K562 (cell line): ENCODE measurements at regions not wholly inside any gene's neighbourhood (a gene's known extent, or its start where the extent isn't known, plus 50 kb on each side); places are given as distances from the start of the nearest gene placed in this dataset.
A peak's percentile ranks its signal among the peaks of the same experiment; 100 is the strongest.

Source experiments
- ATAC-seq: fragments of 200-7000 bp; cut with Tn5 transposase; 3 replicates; pipeline ENCODE4 v1.9.1; 2020; ENCODE audit warnings: moderate library complexity
- BruUV-seq: library from RNA; stranded (reverse); fragments of 400-500 nt; replicated peaks from 2 replicates; lab custom pipeline; 2021; lab: Mats Ljungman, UMichigan
- CTCF ChIA-PET: fragments of 300-600 bp; formaldehyde crosslinking; extraction: SDS; loops from one replicate; lab custom pipeline; 2021; ENCODE audit warnings: low intra/inter-chr PET ratio; lab: Yijun Ruan, JAX
- POLR2A ChIA-PET: fragments of 300-600, 350-650 bp; sonication (Branson Sonifier 250); formaldehyde crosslinking; extraction: SDS; loops from one replicate; lab custom pipeline; 2021; ENCODE audit warnings: antibody characterized with exemption, inconsistent platforms; lab: Yijun Ruan, JAX
- DNase-seq, 4 experiments: peaks; one replicate each; pipeline versions ENCODE4 v3.0.0 to v3.0.0-alpha.2; 2011 to 2018; ENCODE audit warnings: low spot score in 3 of 4, mixed read lengths in 3 of 4; ENCODE audit errors: extremely low read depth in 1 of 4
- FAIRE-seq: peaks from 2 replicates; lab custom pipeline; 2011; peaks lifted over from hg19 to GRCh38; lab: Jason Lieb, UNC
- H2AFZ ChIP-seq: 2 replicates; pipeline ENCODE4 v1.6.0; 2011; ENCODE audit warnings: low read depth, low read length, control low read depth, inconsistent platforms
- H3K27ac ChIP-seq: fragments of 200-600 bp; 3 replicates; pipeline ENCODE4 v1.8.0; 2011; ENCODE audit warnings: low read depth, mild to moderate bottlenecking, control low read depth, inconsistent platforms, low read length, moderate library complexity, mixed read lengths; ENCODE audit errors: extremely low read depth
- H3K27me3 ChIP-seq, 2 experiments: fragments of 300-600 bp in 1 of 2; 2 replicates in 1 of 2; 3 replicates in 1 of 2; pipeline versions ENCODE4 v1.6.0 to v1.8.0; 2011; ENCODE audit warnings: inconsistent platforms in 2 of 2, low read length in 2 of 2, mild to moderate bottlenecking in 1 of 2, mixed read lengths in 1 of 2, moderate library complexity in 1 of 2; ENCODE audit not compliant: control insufficient read depth in 2 of 2, insufficient read depth in 2 of 2
- H3K36me3 ChIP-seq: fragments of 300-600 bp; 3 replicates; pipeline ENCODE4 v1.8.0; 2011; ENCODE audit warnings: mild to moderate bottlenecking, low read length, inconsistent platforms; ENCODE audit not compliant: control insufficient read depth, insufficient read depth
- H3K4me1 ChIP-seq, 2 experiments: fragments of 200-600 bp in 1 of 2; replicated peaks in 1 of 2; 2 replicates in 1 of 2; 3 replicates in 1 of 2; pipeline versions ENCODE4 v1.5.1 to v1.8.0; 2011; ENCODE audit warnings: inconsistent platforms in 2 of 2, low read length in 2 of 2, mild to moderate bottlenecking in 1 of 2, mixed read lengths in 1 of 2, moderate library complexity in 1 of 2; ENCODE audit not compliant: control insufficient read depth in 2 of 2, insufficient read depth in 2 of 2
- H3K4me2 ChIP-seq: 2 replicates; pipeline ENCODE4 v1.6.1; 2011; ENCODE audit warnings: low read length, control low read depth, inconsistent platforms, mixed read lengths; ENCODE audit not compliant: insufficient read depth
- H3K4me3 ChIP-seq: fragments of 200-600 bp; sonication (generic), shearing (Covaris generic); 2 replicates; pipeline ENCODE4 v1.5.1; 2016; ENCODE audit warnings: control low read depth, inconsistent platforms
- H3K79me2 ChIP-seq: fragments of 200-600 bp; 3 replicates; pipeline ENCODE4 v1.8.0; 2011; ENCODE audit warnings: low read length, inconsistent platforms; ENCODE audit not compliant: control insufficient read depth, insufficient read depth
- H3K9ac ChIP-seq, 2 experiments: 2 replicates each; pipeline versions ENCODE4 v1.6.0 to v1.6.1; 2011; ENCODE audit warnings: low read depth in 2 of 2, low read length in 2 of 2, control low read depth in 1 of 2, inconsistent platforms in 1 of 2, mild to moderate bottlenecking in 1 of 2, mixed read lengths in 1 of 2; ENCODE audit not compliant: insufficient read depth in 1 of 2
- H3K9me1 ChIP-seq: one replicate; pipeline ENCODE4 v1.6.0; 2011; ENCODE audit warnings: inconsistent platforms, mild to moderate bottlenecking, low read length, moderate library complexity; ENCODE audit not compliant: control insufficient read depth, insufficient read depth
- H3K9me3 ChIP-seq: replicated peaks from 2 replicates; pipeline ENCODE4 v1.5.1; 2011; ENCODE audit warnings: low read depth, low read length, inconsistent platforms; ENCODE audit not compliant: control insufficient read depth, insufficient read depth
- H4K20me1 ChIP-seq: replicated peaks from 2 replicates; pipeline ENCODE4 v1.6.1; 2011; ENCODE audit warnings: low read length, inconsistent platforms, mixed read lengths; ENCODE audit not compliant: control insufficient read depth, insufficient read depth
- ASH1L ChIP-seq: fragments of 450-650 bp; IDR thresholded peaks from 2 replicates; pipeline ENCODE4 v1.6.1; 2018; ENCODE audit warnings: borderline replicate concordance, mild to moderate bottlenecking, low read depth; ENCODE audit not compliant: partially characterized antibody
- EZH2 ChIP-seq: IDR thresholded peaks from 2 replicates; pipeline ENCODE4 v1.6.1; 2012; ENCODE audit warnings: low read depth, mild to moderate bottlenecking, inconsistent platforms, low read length, borderline replicate concordance
- WGBS: fragments of 100-300 bp; shearing (Covaris generic); methylation state at CpG from one replicate; pipeline ENCODE4 v1.1.6; 2016; ENCODE audit warnings: low coverage, mixed read lengths; ENCODE audit not compliant: insufficient coverage; ENCODE audit errors: missing lambda C conversion rate; 5-methylcytosine and 5-hydroxymethylcytosine counted together
- in situ Hi-C: fragments of 300-500 bp; cut with MboI; formaldehyde crosslinking; loops from 4 replicates; pipeline ENCODE4 v1.15.0; 2018; ENCODE audit warnings: inconsistent platforms, mixed read lengths
- intact Hi-C: fragments of 100-400 bp; cut with micrococcal nuclease; formaldehyde crosslinking; loops from 2 replicates; pipeline ENCODE4 v1.14.2; 2022
- TF ChIP-seq, protein P1 (sequence below): IDR thresholded peaks from 2 replicates; pipeline ENCODE4 v1.6.1; 2011; ENCODE audit warnings: borderline replicate concordance, low read depth, mild to moderate bottlenecking, moderate library complexity, low read length; ENCODE audit not compliant: insufficient read depth, poor library complexity, severe bottlenecking
- TF ChIP-seq, protein P2 (sequence below), 3 experiments: IDR thresholded peaks in 2 of 3; conservative IDR thresholded peaks in 1 of 3; 2 replicates each; pipeline ENCODE4 v1.5.1; 2011 to 2012; ENCODE audit warnings: low read length in 3 of 3, mild to moderate bottlenecking in 3 of 3, control low read depth in 2 of 3, improper control_type of control experiment in 1 of 3, inconsistent platforms in 1 of 3, low read depth in 1 of 3, mixed read lengths in 1 of 3, moderate library complexity in 1 of 3; ENCODE audit not compliant: insufficient read depth in 2 of 3

DNA sequence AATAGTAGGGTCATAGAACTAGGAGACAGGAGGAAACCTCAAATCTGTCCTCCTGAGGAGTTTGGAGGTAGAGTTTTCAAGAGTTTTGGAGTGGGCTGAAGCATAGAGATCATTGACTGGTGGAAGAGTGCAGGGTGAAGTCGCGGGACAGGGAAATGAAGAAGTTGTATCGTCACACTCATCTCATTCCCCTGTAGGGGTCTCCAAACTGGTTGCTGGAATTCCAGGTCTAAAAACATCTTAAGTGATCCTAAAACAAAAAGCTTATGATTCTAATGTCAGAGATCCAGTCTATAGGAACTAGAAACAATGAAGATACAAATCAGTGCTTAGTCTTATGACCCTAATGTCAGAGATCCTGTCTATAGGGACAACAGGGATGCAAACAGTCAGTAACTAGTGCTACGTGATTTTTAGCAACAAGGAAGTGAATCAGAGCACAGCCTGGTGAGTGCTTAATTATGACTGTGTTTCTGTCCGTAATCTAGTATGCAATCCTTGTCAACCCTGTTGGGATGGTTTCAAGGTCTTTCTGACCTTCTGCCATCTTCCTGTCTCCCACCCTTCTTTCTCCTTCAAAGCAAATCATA lies 139.4 kb downstream of the SKIDA1 start:
- Histone ChIP-seq H3K27ac (no peak overlapping the region), H3K79me2 (no peaks in the 10 kb centered on the region), H3K4me1 (no peaks in the 10 kb centered on the region), H3K9ac (no peak overlapping the region), H4K20me1 (0 out of 2 replicates have a peak, but pooled peaks cover 3% of the 10 kb centered on the region), H3K36me3 (no peaks in the 10 kb centered on the region), H2AFZ (no peak overlapping the region), H3K4me3 (no peak overlapping the region)
- no peak for ATAC-seq
- WGBS, result 6% methylated on average over 5 of the region's 5 CpGs
- no peak for DNase-seq
- intact Hi-C loops, result no loop called here
- FAIRE-seq, result peak; percentile 29
- no TSS peak for BruUV-seq
- TF ChIP-seq ASH1L (no peak), EZH2 (no peak)
- TF ChIP-seq, protein P1, sequence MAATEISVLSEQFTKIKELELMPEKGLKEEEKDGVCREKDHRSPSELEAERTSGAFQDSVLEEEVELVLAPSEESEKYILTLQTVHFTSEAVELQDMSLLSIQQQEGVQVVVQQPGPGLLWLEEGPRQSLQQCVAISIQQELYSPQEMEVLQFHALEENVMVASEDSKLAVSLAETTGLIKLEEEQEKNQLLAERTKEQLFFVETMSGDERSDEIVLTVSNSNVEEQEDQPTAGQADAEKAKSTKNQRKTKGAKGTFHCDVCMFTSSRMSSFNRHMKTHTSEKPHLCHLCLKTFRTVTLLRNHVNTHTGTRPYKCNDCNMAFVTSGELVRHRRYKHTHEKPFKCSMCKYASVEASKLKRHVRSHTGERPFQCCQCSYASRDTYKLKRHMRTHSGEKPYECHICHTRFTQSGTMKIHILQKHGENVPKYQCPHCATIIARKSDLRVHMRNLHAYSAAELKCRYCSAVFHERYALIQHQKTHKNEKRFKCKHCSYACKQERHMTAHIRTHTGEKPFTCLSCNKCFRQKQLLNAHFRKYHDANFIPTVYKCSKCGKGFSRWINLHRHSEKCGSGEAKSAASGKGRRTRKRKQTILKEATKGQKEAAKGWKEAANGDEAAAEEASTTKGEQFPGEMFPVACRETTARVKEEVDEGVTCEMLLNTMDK, result peak; percentile 30
- TF ChIP-seq, protein P2, sequence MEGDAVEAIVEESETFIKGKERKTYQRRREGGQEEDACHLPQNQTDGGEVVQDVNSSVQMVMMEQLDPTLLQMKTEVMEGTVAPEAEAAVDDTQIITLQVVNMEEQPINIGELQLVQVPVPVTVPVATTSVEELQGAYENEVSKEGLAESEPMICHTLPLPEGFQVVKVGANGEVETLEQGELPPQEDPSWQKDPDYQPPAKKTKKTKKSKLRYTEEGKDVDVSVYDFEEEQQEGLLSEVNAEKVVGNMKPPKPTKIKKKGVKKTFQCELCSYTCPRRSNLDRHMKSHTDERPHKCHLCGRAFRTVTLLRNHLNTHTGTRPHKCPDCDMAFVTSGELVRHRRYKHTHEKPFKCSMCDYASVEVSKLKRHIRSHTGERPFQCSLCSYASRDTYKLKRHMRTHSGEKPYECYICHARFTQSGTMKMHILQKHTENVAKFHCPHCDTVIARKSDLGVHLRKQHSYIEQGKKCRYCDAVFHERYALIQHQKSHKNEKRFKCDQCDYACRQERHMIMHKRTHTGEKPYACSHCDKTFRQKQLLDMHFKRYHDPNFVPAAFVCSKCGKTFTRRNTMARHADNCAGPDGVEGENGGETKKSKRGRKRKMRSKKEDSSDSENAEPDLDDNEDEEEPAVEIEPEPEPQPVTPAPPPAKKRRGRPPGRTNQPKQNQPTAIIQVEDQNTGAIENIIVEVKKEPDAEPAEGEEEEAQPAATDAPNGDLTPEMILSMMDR (IDR thresholded peaks at IDR 0.05 in 2 of 3, conservative IDR thresholded peaks at IDR 0.05 in 1 of 3; ENCODE audit: insufficient read depth in 2 of 3, low read depth in 1 of 3, low read length in 3 of 3), result peak in 1 of 3 experiments; percentile 12; a peak in 1 of 6 replicates
- TF ChIP-seq, all 486 proteins: peak for 2
- CTCF ChIA-PET, result no interaction called here
- no peaks in the 10 kb centered on the region for H3K9me3 ChIP-seq
- no peak overlapping the region for H3K4me2 ChIP-seq
- POLR2A ChIA-PET, result no interaction called here
- in situ Hi-C loops, result no loop called here
- no peaks in the 10 kb centered on the region for H3K9me1 ChIP-seq
- peaks cover 19 to 33% of the 10 kb centered on the region in 2 experiments; a peak in 4 of 5 replicates for H3K27me3 ChIP-seq
